Mesodermal cell (in vitro differentiated cells): ENCODE measurements at regions not wholly inside any gene's neighbourhood (a gene's known extent, or its start where the extent isn't known, plus 50 kb on each side); places are given as distances from the start of the nearest gene placed in this dataset.
"Not testable (repeated sequence)": the region's sequence is repeated elsewhere in the genome, so short reads cannot be mapped to it uniquely, and the experiment has no call there.

Experiments used
- H3K27ac ChIP-seq: 2 replicates; pipeline ENCODE4 v1.7.0; 2013; ENCODE audit warnings: mild to moderate bottlenecking, low read depth, low read length, moderate library complexity; ENCODE audit not compliant: severe bottlenecking
- H3K36me3 ChIP-seq: 2 replicates; pipeline ENCODE4 v1.7.1; 2013; ENCODE audit warnings: mild to moderate bottlenecking, low read length, moderate library complexity; ENCODE audit not compliant: control insufficient read depth, insufficient read depth
- H3K4me1 ChIP-seq: one replicate; pipeline ENCODE4 v1.7.1; 2013; ENCODE audit warnings: mild to moderate bottlenecking, low read length; ENCODE audit not compliant: insufficient read depth, control insufficient read depth, poor library complexity, severe bottlenecking
- H3K4me3 ChIP-seq: 2 replicates; pipeline ENCODE4 v1.7.0; 2013; ENCODE audit warnings: low read length, control low read depth, mild to moderate bottlenecking; ENCODE audit not compliant: insufficient read depth, poor library complexity, severe bottlenecking; ENCODE audit errors: extremely low read depth
- H3K9me3 ChIP-seq: 2 replicates; pipeline ENCODE4 v1.7.1; 2013; ENCODE audit warnings: mild to moderate bottlenecking, low read length, moderate library complexity; ENCODE audit not compliant: control insufficient read depth
- WGBS, 2 experiments: methylation state at CpG; one replicate each; pipeline ENCODE4 v1.1.5; 2013; ENCODE audit warnings: missing lambda C conversion rate in 2 of 2; ENCODE audit not compliant: insufficient coverage in 2 of 2; 5-methylcytosine and 5-hydroxymethylcytosine counted together

DNA sequence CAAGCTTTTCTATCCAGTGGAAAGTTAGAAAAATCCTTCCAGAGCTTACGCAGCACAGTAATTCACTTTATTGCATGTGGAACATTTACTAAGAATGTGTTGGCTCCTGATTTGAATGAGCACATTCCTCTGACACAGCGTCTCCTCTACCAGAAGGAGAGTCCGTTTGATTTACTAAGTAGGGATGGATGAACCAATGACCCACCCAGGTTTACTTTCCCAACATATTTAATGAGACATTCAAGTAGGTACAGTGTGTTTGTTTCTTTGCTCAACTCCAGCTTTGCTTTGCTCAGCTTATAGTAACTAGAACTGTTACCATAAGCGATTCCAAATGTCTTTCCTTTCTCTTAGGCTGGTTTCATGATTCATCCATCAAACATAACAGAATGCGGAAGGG, 161.7 kb downstream of the SMARCA1 start:
- Histone ChIP-seq H3K9me3 (no peaks in the 10 kb centered on the region), H3K4me3 (no peak overlapping the region), H3K4me1 (no peaks in the 10 kb centered on the region), H3K27ac (no peak overlapping the region), H3K36me3 (no peaks in the 10 kb centered on the region)
- WGBS, 2 experiments: no CpG with 5 or more reads among the region's 5 CpGs

DNA sequence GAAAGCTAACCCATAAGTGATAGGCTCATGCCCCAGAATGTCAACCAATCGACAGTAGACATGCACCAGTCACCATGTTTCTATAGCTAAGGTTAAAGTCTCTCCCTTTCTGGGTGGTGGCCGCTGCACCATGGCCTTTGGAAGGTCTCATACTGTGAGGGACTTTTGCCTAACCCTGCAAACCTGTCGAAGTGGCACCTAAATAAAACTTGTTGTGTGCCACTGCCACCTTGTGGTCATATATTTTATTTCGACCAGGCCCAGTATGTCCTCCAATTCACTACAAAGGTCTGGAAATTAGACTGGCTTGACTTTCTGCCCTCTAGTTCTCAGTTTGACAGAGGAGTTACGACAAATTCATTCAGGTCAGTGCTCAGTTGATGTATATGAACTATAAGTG, 163.1 kb downstream of the SMARCA1 start:
- H3K9me3 ChIP-seq: no peaks in the 10 kb centered on the region
- WGBS, 2 experiments: 20 to 42% methylated on average over 1 to 2 of the region's 5 CpGs
- H3K4me1 ChIP-seq: no peaks in the 10 kb centered on the region
- no peak overlapping the region for H3K27ac ChIP-seq
- H3K4me3 ChIP-seq: no peak overlapping the region
- H3K36me3 ChIP-seq: no peaks in the 10 kb centered on the region

- Histone ChIP-seq H3K9me3 (no peaks in the 10 kb centered on the region), H3K36me3 (no peaks in the 10 kb centered on the region), H3K27ac (no peak overlapping the region), H3K4me1 (no peaks in the 10 kb centered on the region), H3K4me3 (no peak overlapping the region)
- no CpG with 5 or more reads among the region's 2 CpGs for WGBS, 2 experiments
Measured at GRCh38 chrX:129359269-129359668, 164.0 kb downstream of the SMARCA1 start.

- not testable (repeated sequence) for H3K4me3 ChIP-seq, H3K9me3 ChIP-seq, H3K27ac ChIP-seq, H3K36me3 ChIP-seq, H3K4me1 ChIP-seq
- no CpG with 5 or more reads among the region's 4 CpGs for WGBS, 2 experiments
Measured at GRCh38 chrX:129357428-129357827, 165.9 kb downstream of the SMARCA1 start.

DNA sequence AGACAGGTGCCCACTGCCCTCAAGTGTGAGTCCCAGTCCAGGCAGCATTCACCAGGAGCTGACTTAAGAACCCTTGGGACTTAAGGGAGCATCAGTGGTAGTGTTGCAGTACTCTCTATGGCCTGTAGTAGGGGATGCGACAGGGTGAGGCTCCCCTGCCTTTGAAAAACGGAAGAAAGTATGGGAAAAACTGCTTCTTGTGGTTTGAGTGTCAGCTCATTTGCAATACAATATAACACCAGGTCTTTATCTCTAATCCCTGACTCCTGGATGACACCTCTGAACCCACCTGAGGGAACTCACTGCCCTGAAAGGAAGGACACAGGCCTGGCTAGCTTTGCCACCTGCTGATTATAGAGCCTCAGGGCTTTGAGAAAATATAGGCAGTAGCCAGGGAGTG, 176.0 kb downstream of the SMARCA1 start:
- H3K4me3 ChIP-seq: no peak overlapping the region
- no CpG with 5 or more reads among the region's 2 CpGs for WGBS, 2 experiments

GRCh38 chrX:129346574-129346973, 176.7 kb downstream of the SMARCA1 start:
- H3K36me3 ChIP-seq: no peaks in the 10 kb centered on the region
- no peaks in the 10 kb centered on the region for H3K9me3 ChIP-seq
- no peak overlapping the region for H3K4me3 ChIP-seq
- H3K4me1 ChIP-seq: no peaks in the 10 kb centered on the region
- no peak overlapping the region for H3K27ac ChIP-seq
- WGBS, 2 experiments: 0% methylated on average over 1 of the region's 3 CpGs; no CpG with 5 or more reads in 1 of the 2 experiments

More for the DNA sequence above, 176.0 kb downstream of the SMARCA1 start:
- no peaks in the 10 kb centered on the region for H3K36me3 ChIP-seq
- no peaks in the 10 kb centered on the region for H3K4me1 ChIP-seq
- no peaks in the 10 kb centered on the region for H3K9me3 ChIP-seq
- H3K27ac ChIP-seq: no peak overlapping the region

- 17 to 46% methylated on average over 2 to 3 of the region's 16 CpGs for WGBS, 2 experiments
- H3K9me3 ChIP-seq, H3K27ac ChIP-seq, H3K4me1 ChIP-seq, H3K4me3 ChIP-seq, H3K36me3 ChIP-seq: not testable (repeated sequence)
Measured at GRCh38 chrX:129337264-129337663, 186.0 kb downstream of the SMARCA1 start.

- no peaks in the 10 kb centered on the region for H3K9me3 ChIP-seq
- no peaks in the 10 kb centered on the region for H3K36me3 ChIP-seq
- 100% methylated on average over 2 of the region's 3 CpGs; no CpG with 5 or more reads in 1 of the 2 experiments for WGBS, 2 experiments
- no peaks in the 10 kb centered on the region for H3K4me1 ChIP-seq
- no peak overlapping the region for H3K27ac ChIP-seq
- no peak overlapping the region for H3K4me3 ChIP-seq
Measured at GRCh38 chrX:129323115-129323514, 200.2 kb downstream of the SMARCA1 start.

- Histone ChIP-seq H3K9me3 (no peaks in the 10 kb centered on the region), H3K27ac (no peak overlapping the region), H3K4me3 (no peak overlapping the region), H3K4me1 (no peaks in the 10 kb centered on the region), H3K36me3 (no peaks in the 10 kb centered on the region)
- WGBS, 2 experiments: no CpG with 5 or more reads among the region's 1 CpG
Measured at GRCh38 chrX:129318375-129318774, 204.9 kb downstream of the SMARCA1 start.

- Histone ChIP-seq H3K36me3 (no peaks in the 10 kb centered on the region), H3K4me3 (no peak overlapping the region), H3K27ac (no peak overlapping the region), H3K9me3 (no peaks in the 10 kb centered on the region), H3K4me1 (no peaks in the 10 kb centered on the region)
- WGBS, 2 experiments: 60% methylated on average over 1 of the region's 2 CpGs; no CpG with 5 or more reads in 1 of the 2 experiments
Measured at GRCh38 chrX:129316461-129316860, 206.8 kb downstream of the SMARCA1 start.

GRCh38 chrX:129310000-129310399, 213.3 kb downstream of the SMARCA1 start:
- Histone ChIP-seq H3K4me3 (no peak overlapping the region), H3K27ac (no peak overlapping the region), H3K4me1 (no peaks in the 10 kb centered on the region), H3K9me3 (no peaks in the 10 kb centered on the region), H3K36me3 (no peaks in the 10 kb centered on the region)
- WGBS, 2 experiments: 40% methylated on average over 1 of the region's 2 CpGs; no CpG with 5 or more reads in 1 of the 2 experiments
